Fibroblast of villous mesenchyme (primary cell): ENCODE measurements at regions not wholly inside any gene's neighbourhood (a gene's known extent, or its start where the extent isn't known, plus 50 kb on each side); places are given as distances from the start of the nearest gene placed in this dataset.
A peak's percentile ranks its signal among the peaks of the same experiment; 100 is the strongest.

ENCODE experiments used
- DNase-seq: peaks from one replicate; pipeline ENCODE4 v3.0.0-alpha.2; 2010; ENCODE audit warnings: low read depth
- H3K4me3 ChIP-seq: 2 replicates; pipeline ENCODE4 v1.5.1; 2011; ENCODE audit warnings: low read depth, mild to moderate bottlenecking, low read length
- TF ChIP-seq, protein P1 (sequence below): IDR thresholded peaks from 2 replicates; pipeline ENCODE4 v1.5.1; 2012; ENCODE audit warnings: low read depth, mild to moderate bottlenecking, low read length; ENCODE audit not compliant: insufficient read depth

DNA sequence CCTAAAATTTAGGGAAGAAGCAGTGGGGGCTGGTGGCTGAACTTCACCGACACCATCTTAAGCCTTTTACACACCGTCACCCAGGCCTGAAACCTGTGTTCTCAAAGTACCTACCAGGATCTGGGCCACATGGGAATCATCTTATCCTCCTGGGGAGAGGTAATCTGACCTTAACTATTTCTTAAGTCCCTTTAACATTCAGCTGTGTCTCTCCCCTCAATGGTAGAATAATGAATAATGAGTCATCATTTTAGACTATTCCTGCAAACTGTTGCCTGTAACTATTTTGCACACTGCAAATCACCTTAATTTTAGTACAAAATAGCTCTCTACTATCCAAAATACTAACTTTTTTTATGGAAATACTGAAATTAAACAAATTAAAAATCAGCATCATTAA lies 149.4 kb upstream of the KLF7 start:
- TF ChIP-seq, protein P1, sequence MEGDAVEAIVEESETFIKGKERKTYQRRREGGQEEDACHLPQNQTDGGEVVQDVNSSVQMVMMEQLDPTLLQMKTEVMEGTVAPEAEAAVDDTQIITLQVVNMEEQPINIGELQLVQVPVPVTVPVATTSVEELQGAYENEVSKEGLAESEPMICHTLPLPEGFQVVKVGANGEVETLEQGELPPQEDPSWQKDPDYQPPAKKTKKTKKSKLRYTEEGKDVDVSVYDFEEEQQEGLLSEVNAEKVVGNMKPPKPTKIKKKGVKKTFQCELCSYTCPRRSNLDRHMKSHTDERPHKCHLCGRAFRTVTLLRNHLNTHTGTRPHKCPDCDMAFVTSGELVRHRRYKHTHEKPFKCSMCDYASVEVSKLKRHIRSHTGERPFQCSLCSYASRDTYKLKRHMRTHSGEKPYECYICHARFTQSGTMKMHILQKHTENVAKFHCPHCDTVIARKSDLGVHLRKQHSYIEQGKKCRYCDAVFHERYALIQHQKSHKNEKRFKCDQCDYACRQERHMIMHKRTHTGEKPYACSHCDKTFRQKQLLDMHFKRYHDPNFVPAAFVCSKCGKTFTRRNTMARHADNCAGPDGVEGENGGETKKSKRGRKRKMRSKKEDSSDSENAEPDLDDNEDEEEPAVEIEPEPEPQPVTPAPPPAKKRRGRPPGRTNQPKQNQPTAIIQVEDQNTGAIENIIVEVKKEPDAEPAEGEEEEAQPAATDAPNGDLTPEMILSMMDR, result no peak
- H3K4me3 ChIP-seq, result no peak overlapping the region
- DNase-seq, result no peak

DNA sequence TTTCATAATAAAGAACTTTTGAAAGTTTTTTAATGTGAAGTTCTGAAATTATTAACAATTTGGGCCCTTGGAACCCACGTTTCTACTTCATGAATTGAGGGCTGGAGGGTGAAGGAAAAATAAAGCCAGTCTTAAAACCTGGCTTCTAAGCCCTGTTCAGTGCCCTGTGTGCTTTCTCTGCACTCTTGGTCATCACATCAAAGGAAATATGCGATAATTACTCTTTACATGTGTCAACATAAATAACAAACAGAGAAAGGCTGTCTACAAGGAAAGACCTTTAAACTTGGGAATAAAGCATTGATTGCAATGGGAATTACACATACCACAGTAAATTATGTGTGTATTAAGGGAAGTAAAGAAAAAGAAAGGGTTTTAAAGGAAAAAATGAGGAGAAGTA lies 150.7 kb upstream of the KLF7 start:
- TF ChIP-seq, protein P1, result no peak
- no peak for DNase-seq
- H3K4me3 ChIP-seq, result no peak overlapping the region

DNA sequence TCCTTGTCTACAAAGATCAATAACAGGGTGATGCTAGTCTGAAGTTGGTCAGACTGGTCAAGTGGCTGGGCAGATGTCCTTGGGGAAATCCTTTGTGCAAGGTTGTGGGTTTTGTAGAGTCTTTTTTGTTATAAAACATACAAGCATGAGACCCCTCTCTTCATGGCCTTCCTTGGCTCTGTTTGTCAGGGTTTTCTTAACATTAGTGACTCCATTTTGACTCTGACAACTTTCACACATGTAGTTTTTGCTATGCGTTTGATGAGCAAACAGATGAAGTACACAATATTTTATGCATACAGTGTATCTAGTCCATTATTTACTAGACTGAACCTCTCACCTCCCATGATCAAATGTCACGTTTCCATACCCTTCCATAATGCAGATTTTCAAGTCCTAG lies 151.2 kb upstream of the KLF7 start:
- DNase-seq, result no peak
- TF ChIP-seq, protein P1, result no peak

DNA sequence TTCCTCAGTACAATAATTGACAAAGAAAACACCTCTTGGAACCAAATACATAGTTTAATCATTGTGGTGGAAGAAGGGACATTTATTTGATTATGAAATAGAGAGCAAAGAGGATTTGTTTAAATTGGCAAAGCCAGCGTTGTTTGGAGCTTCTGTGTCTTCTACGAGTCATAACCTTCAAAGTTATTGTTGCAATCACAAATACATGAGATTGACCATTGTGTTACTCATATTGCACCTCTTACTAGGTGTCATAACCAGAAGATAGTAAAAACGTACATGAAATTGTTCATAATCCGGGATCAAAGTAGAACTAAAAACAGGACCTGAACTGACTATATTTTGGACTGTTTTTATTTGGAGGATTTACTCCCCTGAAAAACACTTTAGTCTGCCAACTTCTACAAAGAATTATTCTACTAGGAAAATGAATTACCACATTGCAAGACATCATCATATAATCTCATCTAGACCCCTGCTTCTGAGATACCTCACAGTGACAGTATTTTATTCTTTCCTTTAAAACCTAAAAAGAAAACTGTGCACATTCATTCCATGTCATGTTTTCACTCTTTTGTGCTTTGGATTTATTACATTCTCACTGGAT lies 151.7 kb upstream of the KLF7 start:
- DNase-seq, result peak; percentile 71
- TF ChIP-seq, protein P1, result no peak
- H3K4me3 ChIP-seq, result no peak overlapping the region

More for the DNA sequence above, 151.2 kb upstream of the KLF7 start:
- H3K4me3 ChIP-seq, result no peak overlapping the region

DNA sequence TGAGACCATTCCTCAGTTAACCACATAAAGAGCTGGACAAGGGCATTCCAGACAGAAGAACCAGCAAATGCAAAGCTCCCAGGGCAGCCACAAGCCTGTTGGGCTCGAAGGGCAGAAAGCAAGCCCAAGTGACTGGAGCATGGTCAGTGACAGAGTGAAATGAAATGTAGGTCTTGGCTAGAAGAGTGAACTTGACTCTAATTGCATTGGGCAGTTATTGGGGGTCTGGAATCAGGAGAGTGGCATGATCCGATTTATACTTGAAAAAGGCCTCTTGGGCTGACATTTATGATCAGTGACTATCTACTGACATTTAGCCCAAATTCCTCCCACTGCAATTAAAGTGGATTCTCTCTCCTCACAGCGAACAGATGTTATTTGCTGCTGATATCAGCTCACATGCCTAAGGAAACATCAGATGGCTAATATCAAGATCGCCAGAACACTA lies 152.5 kb upstream of the KLF7 start:
- TF ChIP-seq, protein P1, result no peak
- DNase-seq, result no peak
- H3K4me3 ChIP-seq, result no peak overlapping the region

DNA sequence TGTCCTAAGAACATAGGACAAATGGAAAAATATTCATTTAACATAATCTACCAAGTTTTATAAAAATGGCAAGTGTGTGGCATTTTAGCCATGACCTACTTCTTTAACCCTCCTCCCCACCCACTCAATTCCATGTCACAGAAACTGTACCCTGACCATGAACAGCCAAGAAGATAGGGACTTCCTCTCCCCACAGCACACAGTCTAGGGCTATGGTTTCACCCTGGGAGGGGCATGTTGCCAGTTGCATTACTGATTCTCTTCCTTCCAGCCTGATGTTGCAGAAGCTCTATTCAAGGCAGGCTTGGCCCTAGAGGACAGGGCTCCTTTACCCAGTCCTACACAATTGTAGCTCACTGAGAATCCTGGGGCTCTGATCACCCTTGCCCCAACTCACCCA lies 153.6 kb upstream of the KLF7 start:
- no peak overlapping the region for H3K4me3 ChIP-seq
- no peak for DNase-seq
- TF ChIP-seq, protein P1, result no peak

DNA sequence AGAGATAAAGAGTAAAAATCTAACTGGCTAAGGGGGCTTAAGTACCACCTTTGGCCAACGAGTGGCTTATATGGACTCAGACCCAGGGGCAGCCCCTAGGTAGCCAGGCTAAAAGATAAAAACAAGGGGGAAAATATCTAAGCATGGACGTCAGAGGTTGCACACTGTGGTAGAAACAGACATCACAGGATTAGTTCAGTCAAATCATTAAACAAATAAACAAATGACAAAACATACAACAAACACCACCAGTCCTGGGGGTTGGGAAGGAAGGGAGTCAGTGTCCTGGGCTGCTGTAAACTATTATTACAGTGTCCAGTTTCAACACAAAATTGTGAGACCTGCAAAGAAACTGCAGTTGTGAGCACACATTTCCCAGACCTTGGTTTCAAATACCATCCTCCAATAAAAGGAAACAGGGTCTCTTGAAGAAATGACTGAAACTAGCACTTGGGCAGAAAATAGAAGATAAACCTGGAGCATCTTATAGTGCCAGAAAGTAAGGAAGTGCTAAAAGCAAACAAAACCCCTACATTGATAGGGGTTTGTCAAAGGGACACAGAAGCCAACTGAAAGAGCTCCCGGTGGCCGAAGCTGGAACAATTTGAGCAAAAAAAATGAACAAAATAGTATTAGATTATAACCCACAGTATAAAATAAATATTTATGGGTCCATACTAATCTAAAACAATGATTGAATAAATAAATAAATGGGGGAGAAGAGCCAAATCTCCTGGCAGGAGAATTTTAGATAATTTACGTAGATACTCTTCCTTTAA lies 154.8 kb upstream of the KLF7 start:
- H3K4me3 ChIP-seq, result no peak overlapping the region
- DNase-seq, result peak; percentile 57
- TF ChIP-seq, protein P1, result no peak
